ENCODE measurements at regions not wholly inside any gene's neighbourhood (a gene's known extent, or its start where the extent isn't known, plus 50 kb on each side); places are given as distances from the start of the nearest gene placed in this dataset.

DNA sequence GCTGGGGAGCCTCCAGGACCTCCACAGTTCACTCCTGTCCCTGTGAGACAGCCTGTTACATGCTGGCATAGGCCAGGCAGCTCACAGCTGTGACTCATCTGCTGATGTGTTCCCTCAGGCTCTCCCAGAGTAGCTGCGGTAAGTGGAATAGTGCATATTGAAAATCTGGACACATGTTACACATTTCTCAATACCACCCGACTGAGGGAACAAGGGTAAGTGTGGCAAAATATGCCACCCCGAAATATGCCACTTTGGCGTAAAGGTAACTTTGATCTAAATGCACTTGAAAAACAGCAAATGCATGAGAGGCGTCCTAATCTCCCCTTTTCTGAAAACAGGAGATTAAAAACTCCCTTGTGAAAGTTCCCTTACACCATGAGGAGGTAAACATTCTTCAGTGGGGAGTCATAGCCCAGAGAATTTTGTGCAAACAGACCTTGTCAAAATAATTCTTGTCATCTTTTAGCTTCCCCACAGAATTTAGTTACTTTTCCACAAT is 557.9 kb downstream of the CCDC85A start:
- TF ChIP-seq, protein P1, sequence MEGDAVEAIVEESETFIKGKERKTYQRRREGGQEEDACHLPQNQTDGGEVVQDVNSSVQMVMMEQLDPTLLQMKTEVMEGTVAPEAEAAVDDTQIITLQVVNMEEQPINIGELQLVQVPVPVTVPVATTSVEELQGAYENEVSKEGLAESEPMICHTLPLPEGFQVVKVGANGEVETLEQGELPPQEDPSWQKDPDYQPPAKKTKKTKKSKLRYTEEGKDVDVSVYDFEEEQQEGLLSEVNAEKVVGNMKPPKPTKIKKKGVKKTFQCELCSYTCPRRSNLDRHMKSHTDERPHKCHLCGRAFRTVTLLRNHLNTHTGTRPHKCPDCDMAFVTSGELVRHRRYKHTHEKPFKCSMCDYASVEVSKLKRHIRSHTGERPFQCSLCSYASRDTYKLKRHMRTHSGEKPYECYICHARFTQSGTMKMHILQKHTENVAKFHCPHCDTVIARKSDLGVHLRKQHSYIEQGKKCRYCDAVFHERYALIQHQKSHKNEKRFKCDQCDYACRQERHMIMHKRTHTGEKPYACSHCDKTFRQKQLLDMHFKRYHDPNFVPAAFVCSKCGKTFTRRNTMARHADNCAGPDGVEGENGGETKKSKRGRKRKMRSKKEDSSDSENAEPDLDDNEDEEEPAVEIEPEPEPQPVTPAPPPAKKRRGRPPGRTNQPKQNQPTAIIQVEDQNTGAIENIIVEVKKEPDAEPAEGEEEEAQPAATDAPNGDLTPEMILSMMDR (conservative IDR thresholded peaks at IDR 0.05): no peak
- no peak for TF ChIP-seq EZH2 (IDR thresholded peaks at IDR 0.05; ENCODE audit: low read depth)

All from PC-9 (cell line).